Activated naive CD8-positive, alpha-beta T cell treated with anti-CD3 and anti-CD28 coated beads for 36 hours (primary cell): ENCODE measurements at regions not wholly inside any gene's neighbourhood (a gene's known extent, or its start where the extent isn't known, plus 50 kb on each side); places are given as distances from the start of the nearest gene placed in this dataset.
"Not testable (repeated sequence)": the region's sequence is repeated elsewhere in the genome, so short reads cannot be mapped to it uniquely, and the experiment has no call there.

ENCODE experiments used
- DNase-seq: peaks from one replicate; pipeline ENCODE4 v3.0.0; 2021
- H3K27ac Mint-ChIP-seq: one replicate; pipeline ENCODE4 v1.8.0; 2022; ENCODE audit warnings: mild to moderate bottlenecking, moderate library complexity, mixed read lengths
- H3K27me3 Mint-ChIP-seq: one replicate; pipeline ENCODE4 v1.8.0; 2022; ENCODE audit warnings: mild to moderate bottlenecking, mixed read lengths
- H3K36me3 Mint-ChIP-seq: one replicate; pipeline ENCODE4 v1.8.0; 2021; ENCODE audit warnings: mild to moderate bottlenecking, mixed read lengths
- H3K4me1 Mint-ChIP-seq: one replicate; pipeline ENCODE4 v1.8.0; 2021; ENCODE audit warnings: mixed read lengths
- H3K4me3 Mint-ChIP-seq: one replicate; pipeline ENCODE4 v1.8.0; 2022; ENCODE audit warnings: mild to moderate bottlenecking, moderate library complexity, mixed read lengths
- H3K9me3 Mint-ChIP-seq: one replicate; pipeline ENCODE4 v1.8.0; 2022; ENCODE audit warnings: mixed read lengths

- H3K4me1 Mint-ChIP-seq, H3K4me3 Mint-ChIP-seq, DNase-seq, H3K27ac Mint-ChIP-seq, H3K9me3 Mint-ChIP-seq, H3K36me3 Mint-ChIP-seq, H3K27me3 Mint-ChIP-seq: not testable (repeated sequence)
Measured at GRCh38 chr22:26840770-26841169, 183.4 kb downstream of the MIAT start.

DNA sequence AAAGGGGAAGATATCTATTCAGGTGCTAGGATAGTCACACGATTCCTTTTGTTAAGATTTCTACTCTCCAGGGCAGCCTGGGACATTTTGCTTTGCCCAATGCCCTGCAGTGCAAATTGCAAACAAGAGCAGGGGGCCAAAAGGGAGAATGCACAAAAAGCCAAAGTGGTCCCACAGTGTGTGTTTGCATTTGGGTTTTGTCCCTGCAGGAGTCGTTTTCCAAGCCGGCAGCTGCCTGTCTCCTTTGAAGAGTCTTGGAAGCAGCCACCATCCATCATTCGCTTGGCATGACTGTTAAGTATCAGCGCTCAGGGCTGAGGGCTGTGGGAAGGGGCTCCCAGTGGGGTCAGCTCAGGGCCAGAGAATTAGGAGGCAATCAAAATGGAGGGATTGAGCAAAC lies 184.7 kb downstream of the MIAT start:
- no peak overlapping the region for H3K27ac Mint-ChIP-seq
- no peaks in the 10 kb centered on the region for H3K9me3 Mint-ChIP-seq
- no peak for DNase-seq
- H3K27me3 Mint-ChIP-seq = no peaks in the 10 kb centered on the region
- no peaks in the 10 kb centered on the region for H3K4me1 Mint-ChIP-seq
- H3K36me3 Mint-ChIP-seq = no peaks in the 10 kb centered on the region
- H3K4me3 Mint-ChIP-seq = no peak overlapping the region

- DNase-seq = no peak
- H3K4me1 Mint-ChIP-seq = no peaks in the 10 kb centered on the region
- no peak overlapping the region for H3K4me3 Mint-ChIP-seq
- no peaks in the 10 kb centered on the region for H3K9me3 Mint-ChIP-seq
- no peak overlapping the region for H3K27ac Mint-ChIP-seq
- no peaks in the 10 kb centered on the region for H3K27me3 Mint-ChIP-seq
- no peaks in the 10 kb centered on the region for H3K36me3 Mint-ChIP-seq
Measured at GRCh38 chr22:26845021-26845743, 187.8 kb downstream of the MIAT start.

DNA sequence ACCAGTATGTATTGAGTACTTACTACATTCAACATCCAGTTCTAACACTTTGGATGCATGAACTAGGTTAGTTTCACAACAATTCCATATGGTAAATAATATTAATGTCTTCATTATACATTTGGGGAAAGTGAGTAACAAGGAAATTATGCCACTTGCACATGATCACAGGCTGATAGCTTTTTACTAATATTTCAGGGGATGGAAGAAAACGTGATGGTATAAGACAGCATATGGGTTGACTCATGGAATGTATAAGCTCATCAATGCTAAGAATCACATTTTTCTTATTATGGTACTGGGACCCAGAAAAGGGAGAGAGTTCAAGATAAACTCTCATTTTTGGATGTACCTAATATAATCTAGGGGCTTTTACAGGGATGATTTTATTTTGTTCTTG lies 188.7 kb downstream of the MIAT start:
- Mint-ChIP-seq H3K4me1 (no peaks in the 10 kb centered on the region), H3K36me3 (no peaks in the 10 kb centered on the region), H3K27me3 (no peaks in the 10 kb centered on the region), H3K9me3 (no peaks in the 10 kb centered on the region), H3K4me3 (no peak overlapping the region), H3K27ac (no peak overlapping the region)
- no peak for DNase-seq

DNA sequence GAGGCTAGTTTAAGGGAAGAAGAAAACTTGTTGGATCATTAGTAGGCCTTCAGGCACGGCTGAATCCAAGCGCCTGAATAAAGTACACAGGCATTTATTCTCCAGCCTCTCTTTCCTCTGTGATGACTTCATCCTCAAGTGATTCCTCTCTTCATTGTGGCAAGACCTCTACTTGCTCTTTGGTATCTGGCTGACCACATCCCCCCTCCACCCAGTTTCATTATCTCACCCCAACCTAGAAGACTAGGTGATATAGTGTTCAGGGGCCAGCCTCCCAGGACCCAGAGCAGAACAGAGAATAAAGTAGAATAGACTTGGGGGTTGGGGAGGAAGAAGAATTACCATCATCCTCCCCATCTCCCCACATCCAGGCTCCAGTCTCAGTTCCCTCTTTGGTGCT lies 189.3 kb downstream of the MIAT start:
- DNase-seq = no peak
- H3K27me3 Mint-ChIP-seq = no peaks in the 10 kb centered on the region
- H3K9me3 Mint-ChIP-seq = no peaks in the 10 kb centered on the region
- no peaks in the 10 kb centered on the region for H3K36me3 Mint-ChIP-seq
- no peaks in the 10 kb centered on the region for H3K4me1 Mint-ChIP-seq
- H3K27ac Mint-ChIP-seq = no peak overlapping the region
- H3K4me3 Mint-ChIP-seq = no peak overlapping the region

DNA sequence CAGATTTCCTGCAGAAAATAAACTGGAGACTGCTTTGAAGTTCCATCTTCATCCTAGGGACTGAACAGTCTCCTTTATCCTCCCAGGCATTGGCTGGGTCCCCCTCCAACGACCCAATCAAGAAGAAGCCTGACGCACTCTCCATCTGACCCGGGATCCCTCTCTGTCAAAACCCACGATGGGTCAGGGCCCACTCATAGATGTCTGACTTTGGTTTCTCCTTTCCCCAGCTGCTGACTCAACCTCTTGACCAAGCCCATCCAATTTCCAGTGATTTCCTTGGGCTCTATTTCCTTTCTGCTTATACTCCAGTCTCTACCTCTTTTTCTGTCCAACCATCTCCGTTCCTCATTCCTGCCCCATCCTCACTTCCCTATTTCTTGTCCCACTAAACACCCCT lies 189.7 kb downstream of the MIAT start:
- H3K9me3 Mint-ChIP-seq = no peaks in the 10 kb centered on the region
- no peak overlapping the region for H3K27ac Mint-ChIP-seq
- H3K4me3 Mint-ChIP-seq = no peak overlapping the region
- H3K36me3 Mint-ChIP-seq = no peaks in the 10 kb centered on the region
- H3K4me1 Mint-ChIP-seq = no peaks in the 10 kb centered on the region
- H3K27me3 Mint-ChIP-seq = no peaks in the 10 kb centered on the region
- DNase-seq = no peak

DNA sequence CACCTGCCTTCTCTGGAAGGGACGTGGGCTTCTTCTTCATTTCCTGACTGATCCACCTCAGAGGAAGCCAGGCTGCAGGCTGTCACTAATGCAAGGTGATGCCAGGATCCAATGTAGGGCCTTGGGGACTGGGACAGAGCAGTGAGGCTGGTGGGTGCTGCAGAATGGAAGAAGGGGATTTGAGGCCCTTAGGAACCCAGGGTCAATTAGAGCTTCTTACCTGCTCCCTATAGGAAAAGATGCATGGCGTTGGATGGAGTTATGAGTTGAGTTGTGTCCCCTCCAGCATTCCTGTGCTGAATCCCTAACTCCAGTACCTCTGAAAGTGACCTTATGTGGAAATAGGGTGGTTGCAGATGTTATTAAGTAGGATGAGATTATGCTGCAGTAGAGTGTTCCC lies 190.4 kb downstream of the MIAT start:
- no peaks in the 10 kb centered on the region for H3K9me3 Mint-ChIP-seq
- H3K27me3 Mint-ChIP-seq = no peaks in the 10 kb centered on the region
- no peaks in the 10 kb centered on the region for H3K4me1 Mint-ChIP-seq
- H3K27ac Mint-ChIP-seq = no peak overlapping the region
- H3K4me3 Mint-ChIP-seq = no peak overlapping the region
- H3K36me3 Mint-ChIP-seq = no peaks in the 10 kb centered on the region
- DNase-seq = no peak

DNA sequence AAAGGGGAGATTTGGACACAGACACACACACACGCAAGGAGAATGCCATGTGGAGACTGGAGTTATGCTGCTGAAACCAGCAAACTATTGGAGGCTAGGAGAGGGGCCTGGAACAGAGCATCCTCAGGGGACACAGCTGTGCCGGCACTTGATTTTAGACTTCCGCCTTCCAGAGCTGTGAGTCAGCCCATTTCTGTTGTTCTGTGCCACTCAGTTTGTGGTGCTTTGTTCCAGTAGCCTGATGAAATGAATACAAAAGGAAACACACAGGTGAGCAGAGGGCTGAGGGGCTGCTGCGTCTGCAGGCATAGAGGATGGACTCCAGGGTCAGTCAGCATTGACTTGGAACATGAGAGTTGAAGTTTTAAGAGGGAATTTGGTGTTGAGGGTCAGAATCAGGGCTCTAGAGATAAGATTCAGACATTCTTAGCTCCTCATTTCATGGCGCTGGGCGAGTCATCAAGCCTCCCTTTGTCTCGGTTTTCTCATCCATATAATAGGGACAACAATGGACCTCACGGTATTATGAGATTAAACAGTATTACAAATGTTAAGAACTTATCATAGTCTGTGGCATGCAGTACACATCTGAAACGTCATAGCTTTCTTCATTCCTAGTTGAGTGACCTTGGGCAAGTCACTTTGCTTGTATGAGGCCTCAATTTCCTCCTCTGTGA lies 191.0 kb downstream of the MIAT start:
- Mint-ChIP-seq H3K4me3 (no peak overlapping the region), H3K27me3 (no peaks in the 10 kb centered on the region), H3K4me1 (no peaks in the 10 kb centered on the region), H3K36me3 (no peaks in the 10 kb centered on the region), H3K9me3 (no peaks in the 10 kb centered on the region), H3K27ac (no peak overlapping the region)
- DNase-seq = no peak

DNA sequence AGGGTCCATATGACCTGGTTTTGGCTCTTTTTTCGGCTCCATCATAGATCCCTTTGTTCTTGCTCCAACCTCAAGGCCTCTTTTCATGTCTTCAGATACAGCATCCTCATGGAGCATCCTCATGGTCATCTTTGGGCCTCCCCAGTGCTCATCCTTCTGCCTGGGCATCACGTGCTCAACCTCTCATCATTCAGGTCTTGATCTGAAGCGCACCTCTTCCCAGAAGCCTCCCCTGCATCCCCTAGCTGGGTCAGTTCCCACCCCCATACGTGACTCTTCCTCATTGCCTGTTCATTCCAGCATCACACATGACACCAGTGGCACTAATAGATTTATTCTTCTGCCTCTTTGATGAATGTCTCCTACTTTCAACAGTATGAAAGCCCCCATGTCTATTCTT lies 192.2 kb downstream of the MIAT start:
- DNase-seq = no peak
- H3K4me1 Mint-ChIP-seq = no peaks in the 10 kb centered on the region
- no peaks in the 10 kb centered on the region for H3K27me3 Mint-ChIP-seq
- no peak overlapping the region for H3K27ac Mint-ChIP-seq
- H3K4me3 Mint-ChIP-seq = no peak overlapping the region
- H3K9me3 Mint-ChIP-seq = no peaks in the 10 kb centered on the region
- peaks cover 3% of the 10 kb centered on the region for H3K36me3 Mint-ChIP-seq

- no peaks in the 10 kb centered on the region for H3K4me1 Mint-ChIP-seq
- no peaks in the 10 kb centered on the region for H3K9me3 Mint-ChIP-seq
- H3K4me3 Mint-ChIP-seq = no peak overlapping the region
- no peaks in the 10 kb centered on the region for H3K27me3 Mint-ChIP-seq
- no peak for DNase-seq
- H3K36me3 Mint-ChIP-seq = peaks cover 3% of the 10 kb centered on the region
- no peak overlapping the region for H3K27ac Mint-ChIP-seq
Measured at GRCh38 chr22:26851125-26851524, 193.7 kb downstream of the MIAT start.

- Mint-ChIP-seq H3K4me1 (no peaks in the 10 kb centered on the region), H3K27ac (no peak overlapping the region)
Measured at GRCh38 chr22:26852176-26852575, 194.8 kb downstream of the MIAT start.

GRCh38 chr22:26853071-26853470 lies 195.7 kb downstream of the MIAT start:
- H3K4me1 Mint-ChIP-seq = no peaks in the 10 kb centered on the region
- no peaks in the 10 kb centered on the region for H3K9me3 Mint-ChIP-seq
- H3K27ac Mint-ChIP-seq = no peak overlapping the region
- peaks cover 3% of the 10 kb centered on the region for H3K36me3 Mint-ChIP-seq
- no peaks in the 10 kb centered on the region for H3K27me3 Mint-ChIP-seq
- DNase-seq = no peak
- H3K4me3 Mint-ChIP-seq = no peak overlapping the region

More at GRCh38 chr22:26852176-26852575, 194.8 kb downstream of the MIAT start:
- Mint-ChIP-seq H3K36me3 (peaks cover 3% of the 10 kb centered on the region), H3K9me3 (no peaks in the 10 kb centered on the region), H3K27me3 (no peaks in the 10 kb centered on the region), H3K4me3 (no peak overlapping the region)
- DNase-seq = no peak

DNA sequence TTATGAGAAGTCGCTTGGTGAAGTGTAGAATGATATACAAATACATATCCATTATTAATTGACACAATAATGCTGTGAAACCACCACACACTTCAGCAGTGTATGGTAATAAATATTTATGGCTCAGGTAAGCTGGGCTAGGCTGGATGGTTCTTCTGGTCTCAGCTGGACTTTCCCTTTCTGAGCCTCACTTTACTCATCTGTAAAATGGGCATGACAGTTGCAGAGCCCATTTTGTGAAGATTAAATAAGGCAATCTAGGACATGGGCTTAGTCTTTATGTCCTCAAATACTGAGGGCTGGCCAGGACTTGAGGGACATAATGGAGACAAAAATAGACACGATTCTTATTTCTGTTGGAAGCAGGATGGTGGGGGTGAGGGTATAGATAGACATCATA lies 196.1 kb downstream of the MIAT start:
- Mint-ChIP-seq H3K4me1 (no peaks in the 10 kb centered on the region), H3K36me3 (peaks cover 3% of the 10 kb centered on the region), H3K27me3 (no peaks in the 10 kb centered on the region), H3K27ac (no peak overlapping the region), H3K4me3 (no peak overlapping the region), H3K9me3 (no peaks in the 10 kb centered on the region)
- no peak for DNase-seq

GRCh38 chr22:26857169-26857568 lies 199.8 kb downstream of the MIAT start:
- no peaks in the 10 kb centered on the region for H3K4me1 Mint-ChIP-seq
- H3K27me3 Mint-ChIP-seq = no peaks in the 10 kb centered on the region
- peaks cover 6% of the 10 kb centered on the region for H3K36me3 Mint-ChIP-seq
- peaks cover 1% of the 10 kb centered on the region for H3K9me3 Mint-ChIP-seq
- no peak overlapping the region for H3K4me3 Mint-ChIP-seq
- H3K27ac Mint-ChIP-seq = no peak overlapping the region
- DNase-seq = no peak

DNA sequence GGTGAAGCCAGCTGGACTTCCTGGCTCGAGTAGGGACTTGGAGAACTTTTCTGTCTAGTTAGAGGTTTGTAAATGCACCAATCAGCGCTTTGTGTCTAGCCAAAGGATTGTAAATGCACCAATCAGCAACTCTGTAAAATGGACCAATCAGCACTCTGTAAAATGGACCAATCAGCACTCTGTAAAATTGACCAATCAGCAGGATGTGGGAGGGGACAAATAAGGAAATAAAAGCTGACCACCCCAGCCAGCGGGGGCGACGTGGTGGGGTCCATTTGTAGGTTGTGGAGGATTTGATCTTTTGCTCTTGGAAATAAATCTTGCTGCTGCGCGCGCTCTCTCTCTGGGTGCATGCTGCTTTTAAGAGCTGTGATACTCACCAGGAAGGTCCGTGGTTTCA lies 202.9 kb downstream of the MIAT start:
- Mint-ChIP-seq H3K36me3 (peaks cover 11% of the 10 kb centered on the region), H3K4me1 (no peaks in the 10 kb centered on the region), H3K27ac (no peak overlapping the region), H3K9me3 (peaks cover 1% of the 10 kb centered on the region), H3K27me3 (no peaks in the 10 kb centered on the region), H3K4me3 (no peak overlapping the region)
- DNase-seq = no peak

- Mint-ChIP-seq H3K27ac (no peak overlapping the region), H3K4me3 (no peak overlapping the region), H3K9me3 (peaks cover 1% of the 10 kb centered on the region), H3K36me3 (peaks cover 32% of the 10 kb centered on the region), H3K27me3 (no peaks in the 10 kb centered on the region), H3K4me1 (no peaks in the 10 kb centered on the region)
- no peak for DNase-seq
Measured at GRCh38 chr22:26865021-26865420, 207.6 kb downstream of the MIAT start.
